ENCODE measurements at regions not wholly inside any gene's neighbourhood (a gene's known extent, or its start where the extent isn't known, plus 50 kb on each side); places are given as distances from the start of the nearest gene placed in this dataset.

GRCh38 chr5:164053123-164053522, 547.7 kb downstream of the MAT2B start:
- Histone ChIP-seq H3K4me3 (replicated peaks in 1 of 3; ENCODE audit: insufficient read depth in 1 of 3, low read depth in 2 of 3, low read length in 3 of 3) (no peak overlapping the region), H3K9me3 (ENCODE audit: low read length) (peaks cover 8% of the 10 kb centered on the region; the same call in 1 of the 2 replicates), H3K36me3 (replicated peaks in 1 of 2; ENCODE audit: control insufficient read depth in 1 of 2, insufficient read depth in 2 of 2, low read length in 2 of 2) (no peaks in the 10 kb centered on the region), H3K79me2 (ENCODE audit: insufficient read depth, low read length) (no peaks in the 10 kb centered on the region), H4K20me1 (ENCODE audit: insufficient read depth, low read length) (no peaks in the 10 kb centered on the region), H3K9ac (ENCODE audit: insufficient read depth, low read depth, low read length) (no peak overlapping the region), H3K27ac (ENCODE audit: extremely low read length, insufficient read depth, low read length) (no peak overlapping the region), H3K27me3 (ENCODE audit: control insufficient read depth in 1 of 2, insufficient read depth in 2 of 2, low read length in 2 of 2) (no peaks in the 10 kb centered on the region), H3K4me2 (ENCODE audit: low read depth, low read length) (no peak overlapping the region), H2AFZ (ENCODE audit: low read length) (no peak overlapping the region), H3K4me1 (ENCODE audit: insufficient read depth, low read length) (no peaks in the 10 kb centered on the region)
- ChIA-PET CTCF (ENCODE audit: low intra/inter-chr PET ratio, low total read pairs) (no interaction called here), POLR2A (no interaction called here)
- TF ChIP-seq YY1 (IDR thresholded peaks at IDR 0.05; ENCODE audit: insufficient read depth, insufficient replicate concordance, low read depth, low read length) (no peak), HCFC1 (IDR thresholded peaks at IDR 0.05; ENCODE audit: low read depth, low read length) (no peak), TIGD3 (CRISPR knock-in tag; IDR thresholded peaks at IDR 0.05; ENCODE audit: borderline replicate concordance) (no peak), MTF1 (CRISPR knock-in tag; IDR thresholded peaks at IDR 0.05) (no peak), USF2 (IDR thresholded peaks at IDR 0.05; ENCODE audit: low read depth, low read length) (no peak), USF2 (CRISPR knock-in tag; IDR thresholded peaks at IDR 0.05; ENCODE audit: borderline replicate concordance) (no peak), TERF1 (CRISPR knock-in tag; IDR thresholded peaks at IDR 0.05) (no peak), ZNF205 (CRISPR knock-in tag; IDR thresholded peaks at IDR 0.05) (no peak), ZSCAN30 (CRISPR knock-in tag; IDR thresholded peaks at IDR 0.05) (no peak), KDM4B (CRISPR knock-in tag; IDR thresholded peaks at IDR 0.05) (no peak), NR0B2 (CRISPR knock-in tag; IDR thresholded peaks at IDR 0.05) (no peak), IRF2 (CRISPR knock-in tag; IDR thresholded peaks at IDR 0.05) (no peak), CBFB (CRISPR knock-in tag; IDR thresholded peaks at IDR 0.05) (no peak), ZNF282 (IDR thresholded peaks at IDR 0.05; ENCODE audit: partially characterized antibody) (no peak), CREB3 (CRISPR knock-in tag; IDR thresholded peaks at IDR 0.05) (no peak), PLSCR1 (CRISPR knock-in tag; IDR thresholded peaks at IDR 0.05; ENCODE audit: borderline replicate concordance) (no peak)
- no TSS peak for BruUV-seq (replicated peaks)
- ATAC-seq (no peak), DNase-seq (ENCODE audit: low spot score) (no peak), FAIRE-seq (no peak)
- intact Hi-C loops (cut with micrococcal nuclease; ENCODE audit: unreplicated experiment) = loop anchor here (5.0 kb wide), 1 partner anchor 76 kb away; no protein-coding TSS in a partner anchor
- 6% methylated on average over 1 of the region's 1 CpG for WGBS (ENCODE audit: low lambda C conversion rate)
- in situ Hi-C loops (cut with HindIII; ENCODE audit: extremely low pct_ligation_motif_present, low pct_unique_long_range_greater_than_20kb) = no loop called here
